ACC112 (cell line): ENCODE measurements at regions not wholly inside any gene's neighbourhood (a gene's known extent, or its start where the extent isn't known, plus 50 kb on each side); places are given as distances from the start of the nearest gene placed in this dataset.

Source experiments
- H2AFZ ChIP-seq: fragments of 200-600 bp; sonication (generic); one replicate; pipeline ENCODE4 v1.6.0; 2017; ENCODE audit warnings: antibody characterized with exemption, low read length; ENCODE audit not compliant: unreplicated experiment
- H3K27ac ChIP-seq: fragments of 200-600 bp; sonication (generic); 2 replicates; pipeline ENCODE4 v1.5.1; 2014; ENCODE audit warnings: low read depth, mild to moderate bottlenecking, antibody characterized with exemption, low read length, moderate library complexity
- H3K27me3 ChIP-seq: fragments of 200-600 bp; sonication (generic); 2 replicates; pipeline ENCODE4 v1.6.1; 2014; ENCODE audit warnings: mild to moderate bottlenecking, antibody characterized with exemption, low read length, moderate library complexity, mixed read lengths; ENCODE audit not compliant: insufficient read depth
- H3K36me3 ChIP-seq: fragments of 200-600 bp; sonication (generic); 2 replicates; pipeline ENCODE4 v1.6.1; 2016; ENCODE audit warnings: mild to moderate bottlenecking, antibody characterized with exemption, low read length, moderate library complexity, mixed read lengths; ENCODE audit not compliant: insufficient read depth
- H3K4me1 ChIP-seq: fragments of 200-600 bp; sonication (generic); one replicate; pipeline ENCODE4 v1.6.1; 2016; ENCODE audit warnings: low read length, mixed read lengths; ENCODE audit not compliant: insufficient read depth, unreplicated experiment, control insufficient read depth
- H3K4me3 ChIP-seq: fragments of 200-600 bp; sonication (generic); 2 replicates; pipeline ENCODE4 v1.5.1; 2014; ENCODE audit warnings: mild to moderate bottlenecking, low read depth, low read length
- H3K79me2 ChIP-seq: fragments of 200-600 bp; sonication (generic); one replicate; pipeline ENCODE4 v1.6.0; 2016; ENCODE audit warnings: low read length; ENCODE audit not compliant: control insufficient read depth, unreplicated experiment, insufficient read depth

DNA sequence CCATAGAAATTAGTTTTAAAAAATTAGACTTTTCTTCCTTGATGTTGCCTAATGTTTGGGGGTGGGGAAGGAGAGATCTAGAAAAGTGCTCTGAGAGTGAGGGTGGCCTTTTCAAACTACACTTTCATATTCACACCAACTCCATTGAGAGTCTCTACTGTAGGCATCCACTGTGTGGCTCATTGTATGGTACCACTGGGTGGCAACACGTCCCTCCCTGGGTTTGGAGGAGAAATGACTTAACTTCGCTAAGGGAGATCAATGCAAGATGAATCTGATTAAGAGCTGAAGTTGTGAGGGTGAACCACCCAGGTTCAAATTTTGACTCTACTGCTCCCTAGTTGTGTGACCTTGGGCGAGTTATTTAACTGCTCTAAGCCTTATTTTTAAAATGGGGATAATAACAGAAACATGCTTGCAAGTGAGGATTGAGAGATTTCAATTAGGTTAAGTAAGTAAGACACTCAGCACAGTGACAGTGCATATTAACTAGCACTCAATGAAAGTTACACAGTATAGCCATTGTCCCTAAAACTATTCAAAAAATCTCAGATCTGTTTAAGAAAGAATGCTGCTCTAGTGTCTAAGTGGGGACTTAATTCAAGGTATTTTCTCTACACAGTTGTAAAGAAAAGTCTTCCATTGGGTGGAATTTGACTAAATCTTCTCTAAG, 193.5 kb upstream of the CNR1 start:
- Histone ChIP-seq H3K4me3 (no peak overlapping the region; the same call in 1 of the 2 replicates), H3K27me3 (no peaks in the 10 kb centered on the region), H2AFZ (no peak overlapping the region), H3K27ac (peak overlapping the region; percentile 99), H3K36me3 (no peaks in the 10 kb centered on the region), H3K79me2 (no peaks in the 10 kb centered on the region), H3K4me1 (peaks cover 31% of the 10 kb centered on the region)

DNA sequence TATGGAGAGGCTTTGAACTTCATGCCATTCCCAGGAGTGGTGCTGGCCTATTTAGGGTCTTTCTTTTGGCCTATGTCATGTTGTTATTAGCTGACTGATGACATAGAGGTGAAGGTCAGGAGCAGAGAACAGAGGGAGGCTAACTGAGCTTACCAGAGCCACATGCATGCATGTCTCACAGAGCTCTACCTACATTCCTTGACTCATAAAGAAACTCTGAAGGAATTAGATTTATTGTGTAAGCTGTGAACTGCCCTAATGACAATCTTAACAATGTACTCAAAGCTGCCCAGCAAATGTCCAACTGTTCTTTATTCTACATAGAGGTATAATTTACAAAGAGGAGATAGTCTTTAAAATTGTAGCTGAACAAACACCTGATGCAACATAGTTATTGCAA, 192.7 kb upstream of the CNR1 start:
- Histone ChIP-seq H3K27ac (peak overlapping the region; percentile 99), H2AFZ (no peak overlapping the region)

DNA sequence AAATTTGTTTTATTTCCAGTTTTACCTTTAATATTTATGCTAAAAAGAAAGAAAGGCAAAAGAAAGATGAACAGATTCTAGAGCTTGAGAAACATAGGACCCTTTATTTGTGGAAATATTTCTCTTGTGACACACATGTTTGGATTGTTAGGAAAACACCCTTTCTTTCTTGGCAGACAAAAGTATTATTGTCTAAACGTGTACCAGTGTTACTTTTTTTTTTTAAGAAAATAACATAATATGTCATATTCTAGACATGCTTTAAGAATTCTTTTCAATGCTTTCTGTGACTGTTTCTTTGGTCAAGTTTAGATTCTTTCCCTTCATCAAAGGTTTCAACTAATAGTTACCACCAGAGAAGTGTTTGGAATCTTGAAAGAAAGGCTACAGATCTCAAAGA, 183.4 kb upstream of the CNR1 start:
- Histone ChIP-seq H3K27ac (peak overlapping the region; percentile 89), H3K27me3 (no peaks in the 10 kb centered on the region), H3K36me3 (0 out of 2 replicates have a peak, but pooled peaks cover 6% of the 10 kb centered on the region), H2AFZ (peak overlapping the region; percentile 20), H3K79me2 (no peaks in the 10 kb centered on the region), H3K4me1 (peaks cover 24% of the 10 kb centered on the region), H3K4me3 (no peak overlapping the region)

More for the DNA sequence above, 192.7 kb upstream of the CNR1 start:
- Histone ChIP-seq H3K79me2 (no peaks in the 10 kb centered on the region), H3K27me3 (no peaks in the 10 kb centered on the region), H3K4me1 (peaks cover 31% of the 10 kb centered on the region), H3K36me3 (no peaks in the 10 kb centered on the region), H3K4me3 (peak overlapping the region; percentile 28; the same call in 1 of the 2 replicates)

DNA sequence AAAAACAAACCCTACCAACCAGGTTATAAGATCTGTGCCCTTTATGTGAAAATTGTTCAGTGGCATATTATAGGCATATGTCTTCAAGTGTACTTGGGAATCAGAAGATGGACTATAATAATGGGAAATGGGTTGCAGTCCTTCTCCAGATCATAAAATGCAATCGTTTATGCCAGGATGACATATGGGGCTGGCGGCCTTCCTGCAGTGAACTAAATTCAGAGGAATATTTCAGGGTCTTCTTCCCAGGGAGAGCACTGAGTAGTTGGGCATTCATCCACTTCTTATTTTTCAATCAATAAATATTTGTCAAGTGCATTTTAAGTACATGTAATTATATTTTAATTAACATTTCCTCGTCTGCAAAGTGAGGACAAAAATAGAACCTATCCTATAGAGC, 176.2 kb upstream of the CNR1 start:
- H3K27me3 ChIP-seq, result no peaks in the 10 kb centered on the region
- H3K36me3 ChIP-seq, result no peaks in the 10 kb centered on the region
- no peak overlapping the region for H2AFZ ChIP-seq
- H3K27ac ChIP-seq, result no peak overlapping the region
- peaks cover 6% of the 10 kb centered on the region for H3K4me1 ChIP-seq
- H3K4me3 ChIP-seq, result no peak overlapping the region
- H3K79me2 ChIP-seq, result no peaks in the 10 kb centered on the region

DNA sequence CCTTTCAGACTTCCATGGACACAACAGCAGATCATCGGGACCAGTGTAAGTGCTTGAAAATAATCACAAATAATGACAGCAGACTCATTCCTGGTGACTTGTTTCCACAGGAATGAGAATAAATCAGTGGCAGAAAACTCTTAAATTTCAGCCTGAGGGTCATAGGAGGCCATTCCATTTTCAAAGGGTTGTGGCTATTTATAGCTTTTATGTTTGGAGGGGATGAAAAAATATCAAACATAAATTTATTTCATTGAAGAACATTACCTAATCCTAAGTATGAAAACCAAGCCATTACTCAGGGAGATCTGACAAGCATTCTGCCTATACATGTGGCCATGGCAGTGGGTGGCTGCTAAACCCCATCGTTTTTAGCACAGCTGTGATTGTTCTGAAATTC, 173.6 kb upstream of the CNR1 start:
- Histone ChIP-seq H3K79me2 (no peaks in the 10 kb centered on the region), H3K4me1 (peaks cover 6% of the 10 kb centered on the region), H3K4me3 (no peak overlapping the region), H3K36me3 (no peaks in the 10 kb centered on the region), H3K27ac (peak overlapping the region; percentile 14; the same call in 1 of the 2 replicates), H2AFZ (no peak overlapping the region), H3K27me3 (no peaks in the 10 kb centered on the region)

DNA sequence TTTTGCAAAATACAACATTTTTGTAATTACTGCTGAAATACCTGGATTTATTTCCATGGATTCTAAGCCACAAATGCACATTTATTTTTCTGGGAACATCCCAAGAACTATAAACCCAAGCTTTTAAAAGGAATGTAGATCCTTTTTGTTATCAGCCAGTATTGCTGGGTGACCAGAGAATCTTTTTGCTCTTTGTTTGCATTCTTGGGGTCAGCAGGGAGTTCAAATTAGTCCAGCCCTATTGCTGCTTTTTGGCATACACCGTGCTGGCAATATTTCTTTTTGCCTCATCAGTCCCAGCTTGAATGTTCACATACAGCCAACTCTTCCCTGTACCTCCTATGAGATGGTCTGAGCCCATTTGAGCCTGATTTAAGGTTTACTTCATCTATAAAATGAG, 155.2 kb upstream of the CNR1 start:
- Histone ChIP-seq H2AFZ (no peak overlapping the region), H3K36me3 (no peaks in the 10 kb centered on the region), H3K4me3 (no peak overlapping the region), H3K27ac (no peak overlapping the region), H3K27me3 (no peaks in the 10 kb centered on the region), H3K79me2 (no peaks in the 10 kb centered on the region), H3K4me1 (no peaks in the 10 kb centered on the region)

DNA sequence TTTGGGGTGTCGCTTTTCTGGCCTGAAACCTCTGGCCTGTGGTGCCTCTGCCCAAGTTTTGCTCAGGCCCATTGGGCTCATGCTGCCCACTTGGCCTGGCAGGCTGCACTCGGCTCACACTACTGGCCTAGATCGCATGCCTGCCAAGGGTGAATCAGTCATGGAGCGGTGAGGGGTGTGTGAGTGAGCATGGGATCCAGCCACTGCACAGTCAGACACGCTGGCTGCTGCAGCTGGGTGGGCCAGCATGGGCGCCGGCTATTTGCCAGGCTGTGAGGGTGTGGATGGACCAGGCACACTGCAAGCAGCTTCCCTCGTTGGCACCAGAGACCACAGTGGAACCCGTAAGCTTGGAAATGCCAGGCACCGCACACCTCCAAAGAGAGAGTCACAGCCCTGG, 145.4 kb upstream of the CNR1 start:
- no peak overlapping the region for H2AFZ ChIP-seq
- no peak overlapping the region for H3K27ac ChIP-seq
- H3K36me3 ChIP-seq, result peaks cover 3% of the 10 kb centered on the region; the same call in 1 of the 2 replicates
- no peak overlapping the region for H3K4me3 ChIP-seq
- H3K79me2 ChIP-seq, result no peaks in the 10 kb centered on the region
- H3K4me1 ChIP-seq, result no peaks in the 10 kb centered on the region
- no peaks in the 10 kb centered on the region for H3K27me3 ChIP-seq

DNA sequence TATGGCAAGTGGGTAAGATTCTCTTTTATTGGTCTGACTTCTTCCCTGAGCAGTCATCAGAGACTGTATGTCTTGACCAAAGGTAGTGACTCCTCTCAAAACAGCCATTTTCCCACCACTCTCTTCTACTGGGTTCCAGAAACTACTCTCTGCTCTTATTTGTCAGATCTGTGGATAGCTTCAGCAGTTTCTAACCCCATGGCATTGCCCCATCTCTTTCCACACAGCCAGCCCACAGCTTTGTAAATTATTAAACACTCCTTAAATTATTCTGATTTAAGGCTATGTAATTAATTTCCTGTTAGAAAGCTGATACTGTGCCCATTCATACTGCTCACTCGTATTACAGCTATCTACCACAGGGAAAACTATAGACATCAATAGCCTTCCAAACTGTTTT, 138.4 kb upstream of the CNR1 start:
- Histone ChIP-seq H2AFZ (no peak overlapping the region), H3K4me1 (peaks cover 35% of the 10 kb centered on the region), H3K27ac (no peak overlapping the region)

DNA sequence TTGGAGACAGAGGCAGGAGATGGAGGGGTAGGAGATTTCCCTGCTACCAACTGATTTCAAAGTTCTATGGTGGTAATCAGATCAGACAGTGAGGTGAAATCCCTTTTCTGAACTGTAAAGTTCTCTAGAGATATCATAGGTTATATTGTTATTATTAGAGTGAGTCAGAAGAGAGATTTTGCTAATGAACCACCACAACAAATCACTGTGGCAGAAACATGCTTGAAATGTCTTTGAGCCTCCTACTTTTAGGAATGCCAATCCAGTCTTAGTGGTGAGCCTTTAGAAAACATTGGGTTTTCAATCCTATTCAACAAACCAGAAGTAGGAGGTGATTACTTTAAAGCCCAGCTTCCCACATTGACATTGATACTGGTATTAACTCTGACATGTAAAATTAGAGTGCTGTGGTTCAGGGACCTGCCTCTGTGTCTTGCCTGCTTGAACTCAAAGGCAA, 136.7 kb upstream of the CNR1 start:
- Histone ChIP-seq H3K4me1 (peaks cover 46% of the 10 kb centered on the region), H3K4me3 (0 out of 2 replicates have a peak overlapping the region, but pooled peaks have one; percentile 1), H3K79me2 (no peaks in the 10 kb centered on the region), H2AFZ (peak overlapping the region; percentile 29), H3K27ac (peak overlapping the region; percentile 84), H3K36me3 (peaks cover 3% of the 10 kb centered on the region; the same call in 1 of the 2 replicates), H3K27me3 (no peaks in the 10 kb centered on the region)

More for the DNA sequence above, 138.4 kb upstream of the CNR1 start:
- Histone ChIP-seq H3K36me3 (peaks cover 3% of the 10 kb centered on the region; the same call in 1 of the 2 replicates), H3K79me2 (no peaks in the 10 kb centered on the region), H3K27me3 (no peaks in the 10 kb centered on the region), H3K4me3 (no peak overlapping the region)

DNA sequence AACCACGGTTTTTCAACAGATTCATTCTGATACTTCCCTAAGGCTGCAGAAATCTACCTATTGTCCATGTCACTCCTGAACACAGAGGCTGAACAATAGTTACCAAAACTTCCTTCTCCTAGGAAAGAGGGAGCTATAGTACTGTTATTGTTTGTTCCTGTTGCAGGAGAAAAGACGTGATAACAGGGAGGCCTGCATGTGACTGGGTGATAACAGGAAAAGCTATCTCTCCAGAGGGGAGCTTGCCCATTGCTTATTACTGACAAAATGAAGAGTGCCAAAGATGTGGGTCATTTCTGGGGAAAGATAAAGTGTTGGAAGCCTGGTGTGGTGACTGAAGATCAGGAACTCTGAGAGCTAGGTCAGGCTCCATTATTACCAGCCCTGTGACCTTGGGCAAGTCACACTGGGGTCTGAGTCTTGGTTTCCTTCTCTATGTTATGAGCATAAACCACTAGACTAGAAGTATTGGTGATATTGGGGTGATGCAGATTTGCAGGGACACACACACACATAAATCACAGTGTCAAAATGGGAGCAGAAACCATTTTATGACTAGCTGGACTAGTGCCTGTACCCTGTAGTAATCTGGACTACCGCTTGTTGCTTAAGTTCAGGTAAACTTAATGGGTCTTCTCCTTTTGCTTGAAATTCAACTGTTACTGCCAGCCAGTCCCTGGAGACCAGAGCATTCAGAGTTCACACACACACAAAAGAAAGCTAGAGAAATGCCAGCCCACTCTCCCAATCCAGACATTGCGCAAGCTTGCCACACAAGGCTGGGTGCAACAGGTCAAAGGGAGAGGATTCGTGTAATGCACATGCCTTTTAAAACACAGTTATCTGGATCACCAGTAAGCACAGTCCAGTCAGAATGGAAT, 136.0 kb upstream of the CNR1 start:
- 0 out of 2 replicates have a peak overlapping the region, but pooled peaks have one; percentile 1 for H3K4me3 ChIP-seq
- H3K27ac ChIP-seq, result peak overlapping the region; percentile 84
- H2AFZ ChIP-seq, result peak overlapping the region; percentile 29
- H3K27me3 ChIP-seq, result no peaks in the 10 kb centered on the region
- no peaks in the 10 kb centered on the region for H3K79me2 ChIP-seq
- peaks cover 2% of the 10 kb centered on the region; the same call in 1 of the 2 replicates for H3K36me3 ChIP-seq
- peaks cover 53% of the 10 kb centered on the region for H3K4me1 ChIP-seq
